Vagina (tissue), 2 donors: ENCODE measurements at regions not wholly inside any gene's neighbourhood (a gene's known extent, or its start where the extent isn't known, plus 50 kb on each side); places are given as distances from the start of the nearest gene placed in this dataset.

Experiments
- CTCF ChIP-seq, 3 experiments: fragments of 450-650 bp in 2 of 3; fragments of 200-600 bp in 1 of 3; sonication (generic) in 1 of 3; IDR thresholded peaks; one replicate each; pipeline ENCODE4 v1.5.1; 2017 to 2019; ENCODE audit warnings: antibody characterized with exemption in 3 of 3, mild to moderate bottlenecking in 2 of 3, moderate library complexity in 2 of 3
- POLR2AphosphoS5 ChIP-seq, 2 donors: sonication (generic); formaldehyde crosslinking; IDR thresholded peaks; one replicate each; pipeline ENCODE4 v1.9.0; 2017; ENCODE audit warnings: antibody characterized with exemption in 2 of 2, mild to moderate bottlenecking in 2 of 2, low read depth in 1 of 2; ENCODE audit not compliant: insufficient read depth in 1 of 2

- no peak for TF ChIP-seq POLR2AphosphoS5 (IDR thresholded peaks at IDR 0.05; ENCODE audit: insufficient read depth in 1 of 2, low read depth in 1 of 2)
- TF ChIP-seq CTCF (IDR thresholded peaks at IDR 0.05): no peak
Measured at GRCh38 chr4:108360754-108361445, 192.2 kb upstream of the LEF1 start.
